KMS-11 (cell line): ENCODE measurements at regions not wholly inside any gene's neighbourhood (a gene's known extent, or its start where the extent isn't known, plus 50 kb on each side); places are given as distances from the start of the nearest gene placed in this dataset.

Source experiments
- H2AFZ ChIP-seq: fragments of 200-600 bp; sonication (generic); 2 replicates; pipeline ENCODE4 v1.6.1; 2016; ENCODE audit warnings: antibody characterized with exemption, mixed run types, low read depth
- H3K27ac ChIP-seq: fragments of 200-600 bp; sonication (generic); 2 replicates; pipeline ENCODE4 v1.6.1; 2016; ENCODE audit warnings: mild to moderate bottlenecking, mixed run types
- H3K27me3 ChIP-seq: fragments of 200-600 bp; sonication (generic); 2 replicates; pipeline ENCODE4 v1.6.1; 2017; ENCODE audit warnings: mild to moderate bottlenecking, low read depth, mixed run types, moderate library complexity; ENCODE audit not compliant: insufficient read depth
- H3K36me3 ChIP-seq: fragments of 200-600 bp; sonication (generic); 2 replicates; pipeline ENCODE4 v1.6.1; 2017; ENCODE audit warnings: mild to moderate bottlenecking, mixed run types; ENCODE audit not compliant: insufficient read depth
- H3K4me1 ChIP-seq: fragments of 200-600 bp; sonication (generic); 2 replicates; pipeline ENCODE4 v1.6.1; 2016; ENCODE audit warnings: mild to moderate bottlenecking, low read depth, mixed run types; ENCODE audit not compliant: poor library complexity, severe bottlenecking
- H3K4me2 ChIP-seq: fragments of 200-600 bp; sonication (generic); 2 replicates; pipeline ENCODE4 v1.7.0; 2016; ENCODE audit warnings: mild to moderate bottlenecking, mixed run types
- H3K4me3 ChIP-seq: fragments of 200-600 bp; sonication (generic); IDR thresholded peaks from 2 replicates; pipeline ENCODE4 v1.6.1; 2017; ENCODE audit warnings: low read depth, low read length, mixed read lengths; ENCODE audit not compliant: insufficient read depth
- H3K79me2 ChIP-seq: fragments of 200-600 bp; sonication (generic); 2 replicates; pipeline ENCODE4 v1.6.1; 2016; ENCODE audit warnings: low read depth, mixed run types; ENCODE audit not compliant: insufficient read depth
- H3K9ac ChIP-seq: fragments of 200-600 bp; sonication (generic); 2 replicates; pipeline ENCODE4 v1.6.1; 2016; ENCODE audit warnings: mild to moderate bottlenecking, mixed run types
- H4K20me1 ChIP-seq: fragments of 200-600 bp; sonication (generic); 2 replicates; pipeline ENCODE4 v1.6.1; 2016; ENCODE audit warnings: mild to moderate bottlenecking, mixed run types; ENCODE audit not compliant: insufficient read depth
- CTCF ChIP-seq: fragments of 200-600 bp; sonication (generic); conservative IDR thresholded peaks from 2 replicates; pipeline ENCODE4 v1.6.1; 2017; ENCODE audit warnings: low read depth, mild to moderate bottlenecking, antibody characterized with exemption, low read length, moderate library complexity, mixed read lengths

GRCh38 chr3:182739619-182740018 lies 53.7 kb upstream of the ATP11B start:
- H2AFZ ChIP-seq: no peak overlapping the region
- TF ChIP-seq CTCF: no peak
- no peaks in the 10 kb centered on the region for H3K4me1 ChIP-seq
- H3K27ac ChIP-seq: no peak overlapping the region
- H3K79me2 ChIP-seq: no peaks in the 10 kb centered on the region
- H3K4me2 ChIP-seq: no peak overlapping the region
- H3K4me3 ChIP-seq: no peak overlapping the region
- H4K20me1 ChIP-seq: no peaks in the 10 kb centered on the region
- H3K36me3 ChIP-seq: no peaks in the 10 kb centered on the region
- no peak overlapping the region for H3K9ac ChIP-seq
- H3K27me3 ChIP-seq: no peaks in the 10 kb centered on the region

- TF ChIP-seq CTCF: no peak
- no peak overlapping the region for H3K27ac ChIP-seq
- H3K4me1 ChIP-seq: no peaks in the 10 kb centered on the region
- H3K9ac ChIP-seq: no peak overlapping the region
- no peaks in the 10 kb centered on the region for H3K27me3 ChIP-seq
- no peaks in the 10 kb centered on the region for H3K79me2 ChIP-seq
- no peak overlapping the region for H2AFZ ChIP-seq
- H3K4me2 ChIP-seq: no peak overlapping the region
- H3K4me3 ChIP-seq: no peak overlapping the region
- H3K36me3 ChIP-seq: no peaks in the 10 kb centered on the region
- no peaks in the 10 kb centered on the region for H4K20me1 ChIP-seq
These were observed 52.6 kb upstream of the ATP11B start for GRCh38 chr3:182740710-182741109.

GRCh38 chr3:182741214-182741613 lies 52.1 kb upstream of the ATP11B start:
- H3K4me3 ChIP-seq: no peak overlapping the region
- H3K79me2 ChIP-seq: no peaks in the 10 kb centered on the region
- H3K9ac ChIP-seq: no peak overlapping the region
- H3K4me2 ChIP-seq: no peak overlapping the region
- H4K20me1 ChIP-seq: no peaks in the 10 kb centered on the region
- no peaks in the 10 kb centered on the region for H3K27me3 ChIP-seq
- H3K36me3 ChIP-seq: no peaks in the 10 kb centered on the region
- no peaks in the 10 kb centered on the region for H3K4me1 ChIP-seq
- H2AFZ ChIP-seq: no peak overlapping the region
- TF ChIP-seq CTCF: no peak
- no peak overlapping the region for H3K27ac ChIP-seq
